Fibroblast of pulmonary artery (primary cell): ENCODE measurements at regions not wholly inside any gene's neighbourhood (a gene's known extent, or its start where the extent isn't known, plus 50 kb on each side); places are given as distances from the start of the nearest gene placed in this dataset.
A peak's percentile ranks its signal among the peaks of the same experiment; 100 is the strongest.

Source experiments
- DNase-seq: peaks from one replicate; pipeline ENCODE4 v3.0.0-alpha.2; 2010; ENCODE audit warnings: low read depth
- H3K4me3 ChIP-seq: replicated peaks from 2 replicates; pipeline ENCODE4 v1.5.1; 2011; ENCODE audit warnings: low read depth, mild to moderate bottlenecking, control low read depth, low read length, moderate library complexity
- TF ChIP-seq, protein P1 (sequence below): IDR thresholded peaks from 2 replicates; pipeline ENCODE4 v1.5.1; 2011; ENCODE audit warnings: mild to moderate bottlenecking, control low read depth, low read length, inconsistent platforms; ENCODE audit errors: missing control alignments

DNA sequence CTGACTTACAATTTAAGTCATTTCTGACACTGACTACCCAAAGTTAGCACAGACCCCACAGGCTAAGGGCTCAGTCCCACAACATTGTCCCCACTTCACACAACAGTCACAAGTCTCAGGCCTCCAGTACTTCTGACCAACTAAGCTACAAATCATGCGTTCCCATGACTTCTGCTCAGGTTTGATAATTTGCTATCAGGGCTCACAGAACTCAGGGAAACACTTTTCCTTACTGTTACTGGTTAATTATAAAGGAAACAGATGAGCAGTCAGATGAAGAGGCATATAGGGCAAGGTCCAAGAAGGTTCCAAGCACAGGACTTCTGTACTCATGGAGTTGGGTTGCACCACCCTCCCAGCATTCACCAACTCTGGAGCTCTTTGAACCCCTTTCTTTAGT lies 151.2 kb upstream of the TNR start:
- TF ChIP-seq, protein P1, sequence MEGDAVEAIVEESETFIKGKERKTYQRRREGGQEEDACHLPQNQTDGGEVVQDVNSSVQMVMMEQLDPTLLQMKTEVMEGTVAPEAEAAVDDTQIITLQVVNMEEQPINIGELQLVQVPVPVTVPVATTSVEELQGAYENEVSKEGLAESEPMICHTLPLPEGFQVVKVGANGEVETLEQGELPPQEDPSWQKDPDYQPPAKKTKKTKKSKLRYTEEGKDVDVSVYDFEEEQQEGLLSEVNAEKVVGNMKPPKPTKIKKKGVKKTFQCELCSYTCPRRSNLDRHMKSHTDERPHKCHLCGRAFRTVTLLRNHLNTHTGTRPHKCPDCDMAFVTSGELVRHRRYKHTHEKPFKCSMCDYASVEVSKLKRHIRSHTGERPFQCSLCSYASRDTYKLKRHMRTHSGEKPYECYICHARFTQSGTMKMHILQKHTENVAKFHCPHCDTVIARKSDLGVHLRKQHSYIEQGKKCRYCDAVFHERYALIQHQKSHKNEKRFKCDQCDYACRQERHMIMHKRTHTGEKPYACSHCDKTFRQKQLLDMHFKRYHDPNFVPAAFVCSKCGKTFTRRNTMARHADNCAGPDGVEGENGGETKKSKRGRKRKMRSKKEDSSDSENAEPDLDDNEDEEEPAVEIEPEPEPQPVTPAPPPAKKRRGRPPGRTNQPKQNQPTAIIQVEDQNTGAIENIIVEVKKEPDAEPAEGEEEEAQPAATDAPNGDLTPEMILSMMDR: no peak
- no peak for DNase-seq
- no peak overlapping the region for H3K4me3 ChIP-seq

DNA sequence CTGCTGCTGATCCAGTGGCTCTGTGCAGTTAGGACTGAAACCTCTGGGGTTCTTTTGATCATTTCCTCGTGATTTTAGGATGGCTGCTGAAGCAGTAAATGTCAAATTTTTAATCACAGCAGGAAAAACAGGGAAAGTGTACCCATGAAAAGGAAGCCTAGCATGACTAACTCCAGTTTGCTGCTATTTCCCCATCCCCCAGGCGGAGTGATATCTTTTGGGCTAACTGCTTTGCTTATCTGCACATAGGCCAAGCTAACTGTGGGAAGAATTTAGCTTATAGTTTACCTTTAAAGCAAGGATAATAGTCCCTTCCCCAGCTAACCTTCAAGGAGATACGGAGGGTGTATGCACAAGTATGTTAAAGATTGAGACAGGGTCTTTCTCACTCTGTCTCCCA lies 149.8 kb upstream of the TNR start:
- TF ChIP-seq, protein P1: no peak
- DNase-seq: peak; percentile 13
- no peak overlapping the region for H3K4me3 ChIP-seq

DNA sequence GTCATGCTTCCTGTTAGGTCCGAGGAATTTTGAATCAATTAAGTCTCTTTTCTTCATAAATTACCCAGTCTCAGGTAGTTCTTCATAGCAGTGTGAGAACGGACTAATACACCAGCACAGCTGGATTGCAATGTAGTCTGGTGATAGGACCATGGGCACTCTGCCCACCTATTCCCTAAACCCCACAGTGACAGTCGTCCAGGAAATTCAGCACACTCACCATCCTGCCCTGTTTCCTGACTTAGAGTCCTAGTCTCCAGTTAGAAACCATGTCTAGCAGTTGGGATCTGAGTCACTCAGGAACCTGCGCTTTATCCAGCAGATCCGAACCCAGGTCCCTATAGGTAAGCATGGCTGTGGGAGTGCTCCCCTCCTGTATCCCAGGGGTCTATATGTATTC lies 149.3 kb upstream of the TNR start:
- no peak overlapping the region for H3K4me3 ChIP-seq
- TF ChIP-seq, protein P1: no peak
- DNase-seq: no peak

DNA sequence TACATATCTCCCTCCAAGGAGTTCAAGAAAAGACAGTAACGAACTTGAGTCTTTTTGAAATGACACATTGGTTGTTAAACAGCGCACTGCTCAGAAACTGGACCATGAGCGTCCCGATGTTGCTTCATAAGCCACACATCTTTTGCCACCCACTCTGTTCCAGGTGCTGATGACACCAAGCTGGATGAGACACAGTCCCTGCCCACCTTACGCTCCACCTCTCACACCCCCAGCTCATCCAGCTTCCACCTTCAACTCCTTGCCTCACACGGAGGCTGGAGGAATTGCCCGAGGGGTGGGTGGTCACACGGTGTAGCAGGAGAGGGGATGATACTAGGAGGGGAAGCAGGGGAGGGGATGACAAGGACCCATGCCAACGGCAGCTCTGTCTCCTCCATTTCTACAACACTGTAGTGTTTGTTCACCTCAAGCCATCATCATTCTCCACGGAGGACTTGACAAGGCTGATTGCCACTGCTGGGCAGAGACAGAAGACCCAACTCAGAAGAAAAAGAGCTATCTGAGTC lies 148.5 kb upstream of the TNR start:
- DNase-seq: no peak
- no peak overlapping the region for H3K4me3 ChIP-seq
- TF ChIP-seq, protein P1: no peak

DNA sequence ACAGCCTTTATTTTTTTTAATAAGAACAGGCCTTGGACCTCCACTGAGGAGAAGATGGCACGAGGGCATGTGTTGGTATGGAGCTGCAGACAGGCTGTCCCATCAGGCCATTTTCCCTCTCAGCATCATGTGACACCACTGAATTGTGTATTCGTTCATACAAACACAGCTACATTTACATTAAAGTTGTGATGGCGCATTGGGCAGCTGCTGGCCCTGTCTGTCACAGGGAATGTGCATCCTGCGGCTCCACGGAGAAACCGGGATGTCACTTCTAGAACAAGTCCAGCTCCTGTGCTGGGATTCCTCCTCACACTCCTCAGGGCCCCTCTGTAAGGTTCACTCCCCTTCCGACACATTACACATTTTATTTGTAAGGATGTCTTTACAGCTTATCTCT lies 147.6 kb upstream of the TNR start:
- no peak for DNase-seq
- H3K4me3 ChIP-seq: no peak overlapping the region
- TF ChIP-seq, protein P1: no peak

DNA sequence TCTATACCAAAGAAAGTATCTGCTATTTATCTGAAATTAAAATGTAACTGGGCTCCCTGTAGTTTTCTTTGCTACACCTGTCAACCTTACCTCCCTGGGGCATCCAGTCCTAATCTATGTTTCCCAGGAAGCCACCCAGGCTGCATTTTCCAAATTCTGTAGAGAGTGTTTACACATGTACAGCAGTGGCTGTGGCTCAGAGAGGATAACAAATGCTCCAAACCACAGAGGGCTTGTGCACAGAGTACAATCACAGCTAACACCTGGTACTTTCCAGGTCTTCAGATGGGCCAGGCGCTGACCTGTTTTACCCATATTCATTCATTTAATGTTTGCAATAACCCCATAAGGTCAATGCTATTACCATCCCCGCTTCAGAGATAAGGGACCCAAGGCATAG lies 146.5 kb upstream of the TNR start:
- no peak for DNase-seq
- TF ChIP-seq, protein P1: no peak

DNA sequence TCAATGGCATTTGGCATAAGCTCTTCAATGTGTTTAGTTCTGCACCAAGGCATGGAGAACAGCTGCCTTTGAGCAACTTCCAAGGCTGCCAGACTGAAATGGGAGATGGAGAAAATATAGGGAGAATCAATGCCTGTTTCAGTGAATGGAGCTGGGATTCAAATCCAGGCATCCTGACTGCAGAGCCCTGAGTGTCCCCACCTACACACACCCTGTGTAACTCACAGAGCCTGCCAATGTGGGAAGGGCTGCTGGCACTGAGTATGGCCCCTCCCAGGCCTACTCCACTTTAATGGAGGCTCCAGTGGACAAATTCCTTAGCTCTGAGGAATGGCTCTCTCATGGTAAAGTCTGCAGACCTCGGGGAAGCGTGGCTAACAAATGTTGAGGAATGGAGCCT lies 145.6 kb upstream of the TNR start:
- no peak for DNase-seq
- TF ChIP-seq, protein P1: no peak
- H3K4me3 ChIP-seq: no peak overlapping the region

More for the DNA sequence above, 146.5 kb upstream of the TNR start:
- H3K4me3 ChIP-seq: no peak overlapping the region
